H1 (cell line): ENCODE measurements at regions not wholly inside any gene's neighbourhood (a gene's known extent, or its start where the extent isn't known, plus 50 kb on each side); places are given as distances from the start of the nearest gene placed in this dataset.

Experiments used
- CTCF ChIA-PET: fragments of 300-600 bp; sonication (Branson Sonifier 250); formaldehyde crosslinking; loops from one replicate; lab custom pipeline; 2021; ENCODE audit not compliant: partially characterized antibody; lab: Charles Lee
- POLR2A ChIA-PET: fragments of 300-600 bp; sonication (Branson Sonifier 250); formaldehyde crosslinking; loops from one replicate; lab custom pipeline; 2021; ENCODE audit warnings: inconsistent platforms; ENCODE audit not compliant: partially characterized antibody; lab: Charles Lee
- DNase-seq, 2 experiments: peaks; one replicate each; pipeline versions ENCODE4 v3.0.0 to v3.0.0-alpha.2; 2010 to 2022; ENCODE audit warnings: low spot score in 2 of 2, low read depth in 1 of 2, mixed read lengths in 1 of 2
- FAIRE-seq: peaks from 2 replicates; lab custom pipeline; 2011; peaks lifted over from hg19 to GRCh38; lab: Jason Lieb, UNC
- H2AFZ ChIP-seq: 2 replicates; pipeline ENCODE4 v1.8.1; 2012; ENCODE audit warnings: low read length, inconsistent platforms
- H2AK5ac ChIP-seq: 2 replicates; pipeline ENCODE4 v1.6.1; 2013; ENCODE audit warnings: low read depth, low read length
- H2BK120ac ChIP-seq: replicated peaks from 2 replicates; pipeline ENCODE3; 2013; ENCODE audit warnings: low read depth, low read length, inconsistent platforms
- H2BK12ac ChIP-seq: 2 replicates; pipeline ENCODE4 v1.6.1; 2013; ENCODE audit warnings: low read depth, low read length
- H2BK15ac ChIP-seq: 2 replicates; pipeline ENCODE4 v1.6.1; 2013; ENCODE audit warnings: low read length
- H2BK20ac ChIP-seq: 2 replicates; pipeline ENCODE4 v1.6.1; 2013; ENCODE audit warnings: low read length
- H2BK5ac ChIP-seq: 2 replicates; pipeline ENCODE4 v1.6.1; 2013; ENCODE audit warnings: low read depth, low read length
- H3K14ac ChIP-seq: 2 replicates; pipeline ENCODE4 v1.6.1; 2013; ENCODE audit warnings: inconsistent platforms; ENCODE audit not compliant: insufficient read length
- H3K18ac ChIP-seq: 2 replicates; pipeline ENCODE4 v1.6.1; 2013; ENCODE audit warnings: low read length; ENCODE audit errors: extremely low read depth
- H3K23ac ChIP-seq: 2 replicates; pipeline ENCODE4 v1.6.1; 2013; ENCODE audit warnings: inconsistent platforms; ENCODE audit not compliant: insufficient read length
- H3K23me2 ChIP-seq: 2 replicates; pipeline ENCODE4 v1.6.1; 2013; ENCODE audit warnings: low read depth, low read length
- H3K27ac ChIP-seq: 2 replicates; pipeline ENCODE4 v1.6.1; 2011; ENCODE audit warnings: low read depth, low read length, inconsistent platforms
- H3K27me3 ChIP-seq, 4 experiments: replicated peaks in 1 of 4; 1 replicate in 1 of 4; 2 replicates in 3 of 4; pipeline versions ENCODE4 v1.6.1 to v1.8.1; 2011 to 2013; ENCODE audit warnings: low read length in 3 of 4, mild to moderate bottlenecking in 3 of 4, inconsistent platforms in 2 of 4, mixed read lengths in 2 of 4, moderate library complexity in 1 of 4; ENCODE audit not compliant: control insufficient read depth in 3 of 4, insufficient read depth in 3 of 4; ENCODE audit errors: extremely low read depth in 1 of 4
- H3K36me3 ChIP-seq, 4 experiments: 2 replicates each; pipeline versions ENCODE4 v1.6.1 to v1.8.1; 2011 to 2013; ENCODE audit warnings: mild to moderate bottlenecking in 4 of 4, low read length in 3 of 4, moderate library complexity in 2 of 4, control low read depth in 1 of 4, inconsistent platforms in 1 of 4; ENCODE audit not compliant: insufficient read depth in 4 of 4, control insufficient read depth in 2 of 4
- H3K4ac ChIP-seq: replicated peaks from 2 replicates; pipeline ENCODE3; 2013; ENCODE audit warnings: low read length, low read depth, mixed read lengths, inconsistent platforms; ENCODE audit not compliant: insufficient read length
- H3K4me1 ChIP-seq, 4 experiments: replicated peaks in 1 of 4; 1 replicate in 1 of 4; 2 replicates in 3 of 4; pipeline versions ENCODE4 v1.6.1 to v1.8.1; 2011 to 2013; ENCODE audit warnings: low read length in 3 of 4, inconsistent platforms in 2 of 4, mixed read lengths in 1 of 4; ENCODE audit not compliant: insufficient read depth in 4 of 4, control insufficient read depth in 3 of 4
- H3K4me2 ChIP-seq, 2 experiments: 2 replicates each; pipeline versions ENCODE4 v1.6.1 to v1.8.1; 2011 to 2013; ENCODE audit warnings: low read depth in 2 of 2, low read length in 2 of 2, control low read depth in 1 of 2, inconsistent platforms in 1 of 2, mild to moderate bottlenecking in 1 of 2; ENCODE audit not compliant: insufficient read depth in 1 of 2
- H3K4me3 ChIP-seq, 4 experiments: fragments of 200-600, 300-600 bp in 1 of 4; sonication (generic), shearing (Covaris generic), sonication (Bioruptor Twin) in 1 of 4; 2 replicates each; pipeline versions ENCODE4 v1.5.1 to v1.8.1; 2011 to 2016; ENCODE audit warnings: low read length in 4 of 4, low read depth in 3 of 4, control low read depth in 2 of 4, inconsistent platforms in 2 of 4, mild to moderate bottlenecking in 2 of 4, mixed read lengths in 1 of 4, moderate library complexity in 1 of 4; ENCODE audit not compliant: insufficient read depth in 2 of 4; ENCODE audit errors: extremely low read depth in 1 of 4
- H3K56ac ChIP-seq: replicated peaks from 2 replicates; pipeline ENCODE3; 2013; ENCODE audit warnings: low read depth, mild to moderate bottlenecking, mixed read lengths, low read length, inconsistent platforms; ENCODE audit not compliant: insufficient read length
- H3K79me1 ChIP-seq: 2 replicates; pipeline ENCODE4 v1.6.1; 2013; ENCODE audit warnings: low read depth, low read length, control low read depth
- H3K79me2 ChIP-seq, 2 experiments: 2 replicates each; pipeline versions ENCODE4 v1.6.1 to v1.8.1; 2012 to 2013; ENCODE audit warnings: low read length in 2 of 2, mild to moderate bottlenecking in 2 of 2, inconsistent platforms in 1 of 2; ENCODE audit not compliant: insufficient read depth in 2 of 2, control insufficient read depth in 1 of 2
- H3K9ac ChIP-seq, 4 experiments: replicated peaks in 1 of 4; 1 replicate in 1 of 4; 2 replicates in 3 of 4; pipeline versions ENCODE4 v1.6.1 to v1.8.1; 2011 to 2013; ENCODE audit warnings: low read depth in 3 of 4, low read length in 3 of 4, control low read depth in 2 of 4, mild to moderate bottlenecking in 2 of 4, moderate library complexity in 2 of 4, inconsistent platforms in 1 of 4; ENCODE audit errors: extremely low read depth in 1 of 4
- H3K9me3 ChIP-seq, 2 experiments: 2 replicates each; pipeline versions ENCODE4 v1.6.1 to v1.8.1; 2012 to 2013; ENCODE audit warnings: mild to moderate bottlenecking in 2 of 2, moderate library complexity in 2 of 2, control low read depth in 1 of 2, inconsistent platforms in 1 of 2, low read depth in 1 of 2, low read length in 1 of 2, mixed read lengths in 1 of 2; ENCODE audit not compliant: insufficient read depth in 2 of 2
- H4K20me1 ChIP-seq, 2 experiments: replicated peaks in 1 of 2; 2 replicates each; pipeline versions ENCODE3 to v1.8.1; 2011 to 2013; ENCODE audit warnings: inconsistent platforms in 2 of 2, low read length in 2 of 2, mild to moderate bottlenecking in 1 of 2; ENCODE audit not compliant: insufficient read depth in 2 of 2, control insufficient read depth in 1 of 2
- H4K5ac ChIP-seq: 2 replicates; pipeline ENCODE4 v1.6.1; 2013; ENCODE audit warnings: low read length, low read depth, mixed read lengths, inconsistent platforms; ENCODE audit not compliant: insufficient read length
- H4K8ac ChIP-seq: 2 replicates; pipeline ENCODE4 v1.8.0; 2013; ENCODE audit warnings: mild to moderate bottlenecking, moderate library complexity, low read length, inconsistent platforms; ENCODE audit not compliant: insufficient read depth; ENCODE audit errors: extremely low read depth
- H4K91ac ChIP-seq: replicated peaks from 2 replicates; pipeline ENCODE3; 2013; ENCODE audit warnings: low read length, mixed read lengths, inconsistent platforms; ENCODE audit not compliant: insufficient read length
- ATF2 ChIP-seq: IDR thresholded peaks from 2 replicates; pipeline ENCODE4 v1.6.1; 2012; ENCODE audit warnings: low read length, inconsistent platforms
- ATF3 ChIP-seq: IDR thresholded peaks from 2 replicates; pipeline ENCODE4 v1.6.1; 2011; ENCODE audit warnings: low read depth, mild to moderate bottlenecking, low read length; ENCODE audit not compliant: insufficient read depth
- CHD1 ChIP-seq: IDR thresholded peaks from 2 replicates; pipeline ENCODE4 v1.6.1; 2012; ENCODE audit warnings: low read depth, low read length, improper control_type of control experiment
- CREB1 ChIP-seq: IDR thresholded peaks from 2 replicates; pipeline ENCODE4 v1.6.1; 2012; ENCODE audit warnings: inconsistent platforms
- CTCF ChIP-seq, 3 experiments: IDR thresholded peaks; 1 replicate in 2 of 3; 2 replicates in 1 of 3; pipeline versions ENCODE4 v1.5.1 to v1.6.1; 2011; ENCODE audit warnings: low read length in 3 of 3, mild to moderate bottlenecking in 3 of 3, inconsistent platforms in 2 of 3, low read depth in 1 of 3, moderate library complexity in 1 of 3; ENCODE audit not compliant: insufficient read depth in 1 of 3; ENCODE audit errors: control extremely low read depth in 1 of 3
- JUN ChIP-seq: IDR thresholded peaks from 2 replicates; pipeline ENCODE4 v1.6.1; 2011; ENCODE audit warnings: low read depth, mild to moderate bottlenecking, improper control_type of control experiment, low read length
- RNF2 ChIP-seq: fragments of 200-900, 300-1000 bp; sonication (generic); IDR thresholded peaks from 2 replicates; pipeline ENCODE4 v1.7.1; 2016; ENCODE audit warnings: borderline replicate concordance, low read depth, mild to moderate bottlenecking, antibody characterized with exemption, low read length; ENCODE audit not compliant: poor library complexity, severe bottlenecking; ENCODE audit errors: missing control alignments
- USF2 ChIP-seq: IDR thresholded peaks from 2 replicates; pipeline ENCODE4 v1.6.1; 2011; ENCODE audit warnings: low read length, improper control_type of control experiment
- WGBS, 2 experiments: shearing (Covaris generic) in 1 of 2; methylation state at CpG; one replicate each; pipeline versions ENCODE4 v1.1.6 to v1.1.7; 2013 to 2015; ENCODE audit warnings: low lambda C conversion rate in 2 of 2, mixed read lengths in 2 of 2, inconsistent platforms in 1 of 2, low coverage in 1 of 2, missing lambda C conversion rate in 1 of 2; ENCODE audit not compliant: insufficient replicate concordance in 2 of 2, insufficient coverage in 1 of 2, insufficient read length in 1 of 2; ENCODE audit errors: extremely low coverage in 1 of 2, missing lambda C conversion rate in 1 of 2; 5-methylcytosine and 5-hydroxymethylcytosine counted together

GRCh38 chr9:73573235-73573634, 421.6 kb downstream of the ANXA1 start:
- H2BK20ac ChIP-seq: no peak overlapping the region
- H3K14ac ChIP-seq: no peak overlapping the region
- H3K4me2 ChIP-seq: no peak overlapping the region
- ChIA-PET POLR2A (no interaction called here), CTCF (interaction anchor here (0.5 to 1.5 kb wide), 4 partner anchors 10 to 466 kb away, joined by 3 to 4 read pairs (median 4); no protein-coding TSS in a partner anchor)
- H3K79me2 ChIP-seq: no peaks in the 10 kb centered on the region
- H4K91ac ChIP-seq: no peak overlapping the region
- H3K79me1 ChIP-seq: no peaks in the 10 kb centered on the region
- H3K4me3 ChIP-seq: no peak overlapping the region
- H4K8ac ChIP-seq: no peak overlapping the region
- no peak overlapping the region; the same call in 1 of the 2 replicates for H2AK5ac ChIP-seq
- H3K23me2 ChIP-seq: no peaks in the 10 kb centered on the region
- no peak overlapping the region for H2BK15ac ChIP-seq
- no peak for DNase-seq
- H3K27me3 ChIP-seq: no peaks in the 10 kb centered on the region
- no peak overlapping the region for H3K4ac ChIP-seq
- no peaks in the 10 kb centered on the region for H4K20me1 ChIP-seq
- H3K9me3 ChIP-seq: no peaks in the 10 kb centered on the region
- no peaks in the 10 kb centered on the region for H3K4me1 ChIP-seq
- H4K5ac ChIP-seq: no peak overlapping the region
- H3K23ac ChIP-seq: no peak overlapping the region
- H3K56ac ChIP-seq: no peak overlapping the region
- H3K36me3 ChIP-seq: no peaks in the 10 kb centered on the region
- no peak overlapping the region for H2BK5ac ChIP-seq
- no peak overlapping the region for H3K27ac ChIP-seq
- H2AFZ ChIP-seq: no peak overlapping the region
- WGBS, 2 experiments: 81% methylated on average over 4 of the region's 4 CpGs; no CpG with 5 or more reads in 1 of the 2 experiments
- H3K9ac ChIP-seq: no peak overlapping the region
- H3K18ac ChIP-seq: no peak overlapping the region
- no peak for FAIRE-seq
- no peak overlapping the region for H2BK12ac ChIP-seq
- no peak overlapping the region for H2BK120ac ChIP-seq
- TF ChIP-seq ATF2: no peak
- no peak for TF ChIP-seq CREB1
- no peak for TF ChIP-seq RNF2
- TF ChIP-seq JUN: no peak
- TF ChIP-seq CHD1: no peak
- no peak for TF ChIP-seq ATF3
- TF ChIP-seq USF2: no peak
- TF ChIP-seq CTCF (IDR thresholded peaks at IDR 0.05; ENCODE audit: control extremely low read depth in 1 of 3, insufficient read depth in 1 of 3, low read depth in 1 of 3, low read length in 3 of 3): no peak
